SK-N-SH treated with all-trans-retinoic acid at 6 μM for 48 hours (cell line): ENCODE measurements at regions not wholly inside any gene's neighbourhood (a gene's known extent, or its start where the extent isn't known, plus 50 kb on each side); places are given as distances from the start of the nearest gene placed in this dataset.

Experiments used
- ARNTL ChIP-seq: fragments of 450-650 bp; formaldehyde crosslinking; IDR thresholded peaks from 2 replicates; pipeline ENCODE4 v1.5.0; 2020; ENCODE audit warnings: low read depth, mild to moderate bottlenecking, moderate library complexity, borderline replicate concordance
- OSR1 ChIP-seq: fragments of 250-450 bp; sonication (Bioruptor Pico); IDR thresholded peaks from 2 replicates; pipeline ENCODE4 v1.8.0; 2022; ENCODE audit warnings: moderate library complexity, mild to moderate bottlenecking, inconsistent platforms
- PPARA ChIP-seq: fragments of 250-450 bp; sonication (Bioruptor Pico); IDR thresholded peaks from 2 replicates; pipeline ENCODE4 v1.5.0; 2020; ENCODE audit warnings: mild to moderate bottlenecking, borderline replicate concordance
- RARB ChIP-seq: fragments of 250-450 bp; sonication (Bioruptor Pico); IDR thresholded peaks from 2 replicates; pipeline ENCODE4 v1.8.0; 2021; ENCODE audit warnings: mild to moderate bottlenecking, moderate library complexity
- ZFP30 ChIP-seq: fragments of 450-650 bp; formaldehyde crosslinking; IDR thresholded peaks from 2 replicates; pipeline ENCODE4 v1.5.0; 2022; ENCODE audit warnings: mild to moderate bottlenecking, moderate library complexity
- ZNF8 ChIP-seq: fragments of 450-650 bp; formaldehyde crosslinking; IDR thresholded peaks from 2 replicates; pipeline ENCODE4 v1.5.0; 2020; ENCODE audit warnings: mild to moderate bottlenecking, moderate library complexity
- TF ChIP-seq, protein P1 (sequence below): fragments of 250-450 bp; sonication (Bioruptor Pico); IDR thresholded peaks from 2 replicates; pipeline ENCODE4 v1.8.0; 2020; ENCODE audit warnings: mild to moderate bottlenecking, moderate library complexity, borderline replicate concordance

DNA sequence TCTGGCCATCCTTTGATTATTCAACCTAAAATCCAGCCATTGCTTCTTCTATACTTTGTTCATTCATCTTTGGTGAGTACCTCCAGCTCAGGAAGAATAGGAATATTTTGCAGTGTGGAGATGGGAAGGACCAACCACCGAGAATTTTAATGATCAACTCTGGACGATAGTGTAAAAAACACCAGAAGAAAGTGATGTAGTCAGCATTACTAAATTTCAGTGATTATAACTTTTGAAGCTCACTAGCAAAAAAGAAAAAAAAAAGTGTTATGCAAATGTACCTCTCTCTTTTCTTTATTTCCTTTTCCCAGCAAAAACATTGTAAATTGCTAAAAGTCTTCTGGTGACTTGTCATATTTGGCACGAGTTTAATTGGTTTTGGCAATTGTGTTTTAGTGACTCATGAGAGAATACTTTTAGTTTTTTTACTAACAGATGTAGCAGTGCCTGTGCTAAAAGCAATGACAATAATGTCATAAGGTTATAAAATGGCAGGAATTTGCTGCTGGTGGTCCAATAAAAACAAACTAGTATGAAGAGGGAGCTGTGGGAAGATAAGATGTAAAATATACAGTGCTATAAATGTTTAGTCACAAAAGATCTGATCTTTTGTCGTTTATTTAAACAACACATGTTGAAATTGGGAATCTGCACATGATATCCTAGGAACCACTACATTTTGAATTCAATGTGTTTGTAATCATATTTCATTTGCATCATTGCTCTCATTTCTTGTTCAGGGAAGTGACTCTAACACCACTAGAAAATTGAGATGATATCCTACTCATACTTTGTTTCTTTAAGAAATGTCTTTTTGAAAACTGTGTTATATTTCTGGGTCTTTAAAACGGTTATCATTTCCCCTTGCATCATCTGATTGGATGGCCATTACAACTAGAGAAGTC lies 81.3 kb upstream of the ERCC6L2 start:
- TF ChIP-seq ARNTL (CRISPR knock-in tag) = no peak
- TF ChIP-seq, protein P1, sequence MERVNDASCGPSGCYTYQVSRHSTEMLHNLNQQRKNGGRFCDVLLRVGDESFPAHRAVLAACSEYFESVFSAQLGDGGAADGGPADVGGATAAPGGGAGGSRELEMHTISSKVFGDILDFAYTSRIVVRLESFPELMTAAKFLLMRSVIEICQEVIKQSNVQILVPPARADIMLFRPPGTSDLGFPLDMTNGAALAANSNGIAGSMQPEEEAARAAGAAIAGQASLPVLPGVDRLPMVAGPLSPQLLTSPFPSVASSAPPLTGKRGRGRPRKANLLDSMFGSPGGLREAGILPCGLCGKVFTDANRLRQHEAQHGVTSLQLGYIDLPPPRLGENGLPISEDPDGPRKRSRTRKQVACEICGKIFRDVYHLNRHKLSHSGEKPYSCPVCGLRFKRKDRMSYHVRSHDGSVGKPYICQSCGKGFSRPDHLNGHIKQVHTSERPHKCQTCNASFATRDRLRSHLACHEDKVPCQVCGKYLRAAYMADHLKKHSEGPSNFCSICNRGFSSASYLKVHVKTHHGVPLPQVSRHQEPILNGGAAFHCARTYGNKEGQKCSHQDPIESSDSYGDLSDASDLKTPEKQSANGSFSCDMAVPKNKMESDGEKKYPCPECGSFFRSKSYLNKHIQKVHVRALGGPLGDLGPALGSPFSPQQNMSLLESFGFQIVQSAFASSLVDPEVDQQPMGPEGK (CRISPR knock-in tag) = no peak
- no peak for TF ChIP-seq RARB (CRISPR knock-in tag)
- TF ChIP-seq PPARA (CRISPR knock-in tag) = no peak
- no peak for TF ChIP-seq ZNF8 (CRISPR knock-in tag)
- no peak for TF ChIP-seq ZFP30 (CRISPR knock-in tag)
- TF ChIP-seq OSR1 (CRISPR knock-in tag) = no peak
